GM12892 (cell line): ENCODE measurements at regions not wholly inside any gene's neighbourhood (a gene's known extent, or its start where the extent isn't known, plus 50 kb on each side); places are given as distances from the start of the nearest gene placed in this dataset.

Experiments used
- DNase-seq: peaks from one replicate; pipeline ENCODE4 v3.0.0; 2011; ENCODE audit not compliant: insufficient read length
- FAIRE-seq: peaks from 2 replicates; lab custom pipeline; 2011; peaks lifted over from hg19 to GRCh38; lab: Jason Lieb, UNC
- POLR2A ChIP-seq: IDR thresholded peaks from 2 replicates; pipeline ENCODE4 v1.6.1; 2011; ENCODE audit warnings: low read depth, low read length, control low read depth
- POLR2AphosphoS5 ChIP-seq: IDR thresholded peaks from 2 replicates; pipeline ENCODE4 v1.6.1; 2011; ENCODE audit warnings: low read depth, low read length, control low read depth
- TAF1 ChIP-seq: IDR thresholded peaks from 2 replicates; pipeline ENCODE4 v1.6.1; 2011; ENCODE audit warnings: low read depth, mild to moderate bottlenecking, control low read depth, low read length, borderline replicate concordance

DNA sequence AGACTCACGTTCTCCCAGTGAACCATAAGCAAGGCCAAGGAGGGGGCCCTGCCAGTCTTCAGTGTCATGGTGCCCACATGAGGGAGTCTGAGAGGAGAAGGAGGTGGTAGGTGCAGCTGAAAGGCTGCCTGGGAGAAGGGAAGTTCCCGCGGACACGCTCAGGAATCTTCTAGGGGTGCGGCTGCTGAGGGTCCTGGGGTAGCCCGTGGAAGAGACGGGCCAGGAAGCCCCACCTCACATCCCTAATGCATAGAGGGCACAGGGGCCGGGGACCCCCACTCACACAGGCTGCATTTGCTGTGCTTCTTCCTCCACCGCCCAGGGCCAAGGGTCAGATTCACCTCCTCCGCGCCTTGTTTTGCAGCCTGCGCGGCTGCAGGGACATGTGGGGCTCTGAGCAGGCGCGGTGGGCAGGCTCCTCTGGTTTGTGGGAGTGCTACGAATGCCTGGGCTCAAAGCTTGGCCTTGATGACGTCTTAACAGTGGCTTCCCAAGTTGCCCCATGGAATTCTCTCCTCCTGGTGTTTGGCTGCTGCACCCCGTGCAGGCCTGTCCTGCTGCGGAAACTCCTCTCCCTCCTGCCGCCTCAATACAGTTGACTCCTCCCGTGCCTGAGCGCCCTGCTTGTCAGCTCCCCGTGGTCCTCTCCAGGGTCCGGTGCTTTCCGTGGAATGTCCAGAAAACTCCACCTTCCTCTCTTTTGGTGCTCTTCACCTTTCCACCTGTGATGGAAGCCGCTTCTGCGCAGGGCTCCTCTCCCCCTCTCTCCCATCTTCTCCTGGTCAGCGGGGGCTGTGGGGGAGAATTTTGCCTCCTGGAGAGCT, 95.7 kb downstream of the VAPA start:
- no peak for FAIRE-seq
- no peak for TF ChIP-seq TAF1
- no peak for TF ChIP-seq POLR2A
- TF ChIP-seq POLR2AphosphoS5, result no peak
- DNase-seq, result no peak

DNA sequence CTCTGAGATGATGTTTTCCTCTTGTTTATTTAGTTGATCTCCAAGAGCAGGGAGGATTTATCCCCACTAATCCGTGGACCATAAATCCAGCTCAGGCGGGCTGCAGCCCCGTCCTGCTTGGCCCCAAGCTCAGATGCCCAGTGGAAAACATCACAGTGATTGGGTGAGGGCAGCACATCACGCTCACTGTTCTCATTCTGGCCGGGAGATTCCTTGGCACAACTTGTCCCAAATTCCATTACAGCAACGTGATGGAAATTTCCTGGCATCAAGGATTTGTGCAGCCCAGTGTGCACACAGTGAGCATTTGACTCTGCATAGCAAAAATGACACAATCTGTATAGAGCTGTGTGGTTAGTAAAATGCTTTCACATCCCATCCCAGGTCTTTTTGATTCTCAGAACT, 96.8 kb downstream of the VAPA start:
- DNase-seq (no peak), FAIRE-seq (no peak)
- TF ChIP-seq POLR2A, result no peak
- no peak for TF ChIP-seq TAF1
- no peak for TF ChIP-seq POLR2AphosphoS5

- no peak for TF ChIP-seq POLR2AphosphoS5
- no peak for TF ChIP-seq TAF1
- no peak for TF ChIP-seq POLR2A
- FAIRE-seq (no peak), DNase-seq (no peak)
Measured at GRCh38 chr18:10011061-10011460, 97.2 kb downstream of the VAPA start.

DNA sequence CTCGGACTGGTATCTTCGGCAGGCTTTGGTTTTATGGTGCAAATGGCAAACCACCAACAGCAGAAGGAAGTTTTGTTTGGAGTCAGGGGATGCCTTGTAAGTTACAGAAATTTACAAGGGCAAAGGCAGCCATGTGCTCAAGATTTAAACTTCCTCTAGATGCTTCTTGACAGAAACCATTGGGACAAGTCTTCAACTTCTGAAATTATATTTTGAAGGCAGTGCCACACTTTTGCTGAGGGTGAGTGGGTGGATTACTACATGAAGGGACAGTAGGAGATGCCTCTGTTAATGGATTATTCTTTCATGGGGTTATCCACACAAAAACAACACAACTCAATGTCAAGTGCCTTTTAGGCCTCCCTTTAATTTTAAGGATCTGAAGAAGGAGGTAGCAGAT, 97.9 kb downstream of the VAPA start:
- no peak for TF ChIP-seq TAF1
- no peak for TF ChIP-seq POLR2AphosphoS5
- TF ChIP-seq POLR2A, result no peak
- DNase-seq, result no peak
- no peak for FAIRE-seq

- DNase-seq, result no peak
- no peak for FAIRE-seq
- TF ChIP-seq TAF1 (no peak), POLR2A (no peak), POLR2AphosphoS5 (no peak)
Measured at GRCh38 chr18:10012526-10012925, 98.7 kb downstream of the VAPA start.

GRCh38 chr18:10013621-10014543, 100.1 kb downstream of the VAPA start:
- FAIRE-seq, result no peak

DNA sequence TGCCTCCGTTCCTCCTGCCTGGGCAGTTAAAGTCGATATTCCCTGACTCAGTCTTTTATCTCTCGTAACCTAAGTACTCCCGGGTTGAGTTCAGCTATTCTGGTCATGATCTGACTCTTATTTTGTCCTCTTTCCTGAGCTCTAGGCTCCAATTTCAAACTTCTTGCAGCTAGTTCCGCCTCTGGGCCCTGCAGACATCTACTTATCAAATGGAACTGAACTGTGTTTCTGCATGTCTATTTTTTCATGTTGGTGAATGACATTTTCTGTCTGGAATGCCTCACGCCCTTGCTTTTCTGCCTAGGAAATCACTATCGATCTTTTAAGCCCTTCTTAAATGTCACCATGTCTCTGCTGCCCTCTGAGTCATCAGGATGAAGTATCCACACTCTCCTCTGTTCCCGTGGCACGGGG, 101.5 kb downstream of the VAPA start:
- FAIRE-seq (no peak), DNase-seq (no peak)
- TF ChIP-seq TAF1 (no peak), POLR2AphosphoS5 (no peak), POLR2A (no peak)

More at GRCh38 chr18:10013621-10014543, 100.1 kb downstream of the VAPA start:
- no peak for TF ChIP-seq POLR2A
- no peak for TF ChIP-seq POLR2AphosphoS5
- no peak for TF ChIP-seq TAF1
- no peak for DNase-seq

- no peak for TF ChIP-seq TAF1
- TF ChIP-seq POLR2A, result no peak
- TF ChIP-seq POLR2AphosphoS5, result no peak
- DNase-seq (no peak), FAIRE-seq (no peak)
Measured at GRCh38 chr18:10015941-10016819, 102.4 kb downstream of the VAPA start.

DNA sequence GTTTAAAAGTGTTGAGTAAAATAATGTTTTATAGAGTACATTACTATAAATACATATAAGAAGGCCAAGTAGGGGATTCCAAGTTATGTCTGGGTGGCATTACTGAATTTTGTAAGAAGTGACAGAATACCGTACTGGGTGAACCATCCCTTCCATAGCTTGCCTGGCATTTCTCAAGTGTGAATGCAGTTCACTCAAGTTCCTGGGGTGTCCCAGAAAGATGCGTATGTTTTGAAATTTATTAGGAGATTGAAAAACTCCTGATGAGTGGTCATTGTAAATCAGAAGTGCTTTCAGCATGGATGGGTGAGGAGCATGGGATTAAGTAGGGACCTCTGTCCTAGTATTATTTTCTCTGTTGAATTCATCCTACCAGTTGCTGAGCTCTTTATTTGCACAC, 103.2 kb downstream of the VAPA start:
- no peak for TF ChIP-seq POLR2AphosphoS5
- no peak for TF ChIP-seq TAF1
- no peak for TF ChIP-seq POLR2A
- DNase-seq (no peak), FAIRE-seq (no peak)

DNA sequence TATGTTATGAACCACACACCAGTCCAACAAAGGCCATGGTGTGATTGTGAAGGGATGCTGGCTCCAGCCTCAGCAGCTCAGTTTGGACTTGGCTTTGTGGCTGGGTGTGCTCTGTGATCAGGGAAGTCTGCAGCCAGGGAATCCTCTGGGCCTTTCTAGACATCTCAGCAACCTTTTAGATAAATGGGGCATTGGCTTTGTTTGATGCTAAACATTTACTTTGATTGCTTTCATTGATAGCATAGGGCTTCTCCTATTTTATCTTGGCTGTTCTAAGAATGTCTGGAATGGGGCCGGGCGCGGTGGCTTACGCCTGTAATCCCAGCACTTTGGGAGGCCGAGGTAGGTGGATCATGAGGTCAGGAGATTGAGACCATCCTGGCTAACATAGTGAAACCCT, 104.5 kb downstream of the VAPA start:
- FAIRE-seq (no peak), DNase-seq (no peak)
- TF ChIP-seq POLR2A (no peak), TAF1 (no peak), POLR2AphosphoS5 (no peak)
